Fibroblast of lung (primary cell): ENCODE measurements at regions not wholly inside any gene's neighbourhood (a gene's known extent, or its start where the extent isn't known, plus 50 kb on each side); places are given as distances from the start of the nearest gene placed in this dataset.
"Not testable (repeated sequence)": the region's sequence is repeated elsewhere in the genome, so short reads cannot be mapped to it uniquely, and the experiment has no call there.

Experiments used
- DNase-seq, 2 donors: peaks; one replicate each; pipeline versions ENCODE4 v3.0.0 to v3.0.0-alpha.2; 2010; ENCODE audit warnings: low read depth in 2 of 2
- H2AFZ ChIP-seq: 2 replicates; pipeline ENCODE4 v1.5.1; 2012; ENCODE audit warnings: low read length, control low read depth, inconsistent platforms
- H3K27ac ChIP-seq: 2 replicates; pipeline ENCODE4 v1.5.1; 2011; ENCODE audit warnings: low read length, control low read depth; ENCODE audit not compliant: insufficient read depth
- H3K27me3 ChIP-seq: 2 replicates; pipeline ENCODE4 v1.5.1; 2011; ENCODE audit warnings: mild to moderate bottlenecking, low read length; ENCODE audit not compliant: control insufficient read depth, insufficient read depth
- H3K36me3 ChIP-seq: 2 replicates; pipeline ENCODE4 v1.5.1; 2011; ENCODE audit warnings: low read length; ENCODE audit not compliant: control insufficient read depth, insufficient read depth
- H3K4me1 ChIP-seq: 2 replicates; pipeline ENCODE4 v1.5.1; 2011; ENCODE audit warnings: low read length; ENCODE audit not compliant: control insufficient read depth, insufficient read depth; ENCODE audit errors: extremely low read depth
- H3K4me2 ChIP-seq: 2 replicates; pipeline ENCODE4 v1.5.1; 2011; ENCODE audit warnings: low read length, control low read depth; ENCODE audit not compliant: insufficient read depth; ENCODE audit errors: extremely low read depth
- H3K4me3 ChIP-seq, 4 experiments: fragments of 200-600 bp in 1 of 4; sonication (generic) in 1 of 4; replicated peaks in 1 of 4; 2 replicates each; pipeline ENCODE4 v1.5.1; 2011 to 2016; ENCODE audit warnings: low read length in 4 of 4, low read depth in 3 of 4, mild to moderate bottlenecking in 3 of 4, control low read depth in 2 of 4, inconsistent platforms in 1 of 4, mixed read lengths in 1 of 4; ENCODE audit not compliant: insufficient read depth in 1 of 4; ENCODE audit errors: control extremely low read depth in 1 of 4
- H3K79me2 ChIP-seq: 2 replicates; pipeline ENCODE4 v1.5.1; 2012; ENCODE audit warnings: mild to moderate bottlenecking, low read length, inconsistent platforms; ENCODE audit not compliant: control insufficient read depth, insufficient read depth
- H3K9ac ChIP-seq: 2 replicates; pipeline ENCODE4 v1.5.1; 2011; ENCODE audit warnings: mild to moderate bottlenecking, low read length, control low read depth; ENCODE audit not compliant: insufficient read depth
- H3K9me3 ChIP-seq: 2 replicates; pipeline ENCODE4 v1.5.1; 2012; ENCODE audit warnings: low read depth, low read length; ENCODE audit not compliant: control insufficient read depth, insufficient read depth
- H4K20me1 ChIP-seq: 2 replicates; pipeline ENCODE4 v1.5.1; 2011; ENCODE audit warnings: low read length; ENCODE audit not compliant: control insufficient read depth, insufficient read depth; ENCODE audit errors: extremely low read depth
- CTCF ChIP-seq, 2 donors: IDR thresholded peaks in 1 of 2; conservative IDR thresholded peaks in 1 of 2; 1 replicate in 1 of 2; 2 replicates in 1 of 2; pipeline ENCODE4 v1.5.1; 2011 to 2012; ENCODE audit warnings: low read length in 2 of 2, control low read depth in 1 of 2, inconsistent platforms in 1 of 2, low read depth in 1 of 2, mild to moderate bottlenecking in 1 of 2
- EZH2 ChIP-seq: IDR thresholded peaks from 2 replicates; pipeline ENCODE4 v1.5.1; 2012; ENCODE audit warnings: low read length, control low read depth, mild to moderate bottlenecking; ENCODE audit errors: missing control alignments

DNA sequence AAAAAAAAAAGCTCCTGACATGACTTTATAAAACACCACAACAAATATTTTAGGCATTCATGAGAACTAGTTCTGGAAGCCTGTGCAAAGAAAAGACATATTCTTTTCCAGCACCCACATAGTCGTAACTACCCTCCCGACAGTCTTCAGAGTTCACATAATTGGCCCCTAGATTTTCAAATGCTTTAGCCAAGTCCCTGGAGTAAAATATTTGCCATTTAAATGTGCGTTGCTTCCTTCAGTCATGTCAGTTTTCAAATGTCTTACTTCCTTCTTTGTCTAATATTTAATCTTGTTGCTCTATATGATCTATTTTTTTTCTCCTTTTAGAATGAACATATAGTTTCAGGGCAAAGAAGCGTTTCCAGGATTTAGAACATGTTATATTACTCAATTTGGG, 66.8 kb upstream of the KRAS start:
- no peaks in the 10 kb centered on the region for H3K36me3 ChIP-seq
- no peaks in the 10 kb centered on the region for H3K79me2 ChIP-seq
- H3K9me3 ChIP-seq: no peaks in the 10 kb centered on the region
- no peaks in the 10 kb centered on the region for H3K4me1 ChIP-seq
- H3K9ac ChIP-seq: no peak overlapping the region
- DNase-seq: no peak
- H3K27ac ChIP-seq: no peak overlapping the region
- H2AFZ ChIP-seq: no peak overlapping the region
- H3K4me2 ChIP-seq: no peak overlapping the region
- TF ChIP-seq CTCF (conservative IDR thresholded peaks at IDR 0.05 in 1 of 2, IDR thresholded peaks at IDR 0.05 in 1 of 2; ENCODE audit: low read depth in 1 of 2, low read length in 2 of 2): no peak
- TF ChIP-seq EZH2: no peak
- H4K20me1 ChIP-seq: no peaks in the 10 kb centered on the region
- H3K27me3 ChIP-seq: no peaks in the 10 kb centered on the region
- H3K4me3 ChIP-seq: no peak overlapping the region

DNA sequence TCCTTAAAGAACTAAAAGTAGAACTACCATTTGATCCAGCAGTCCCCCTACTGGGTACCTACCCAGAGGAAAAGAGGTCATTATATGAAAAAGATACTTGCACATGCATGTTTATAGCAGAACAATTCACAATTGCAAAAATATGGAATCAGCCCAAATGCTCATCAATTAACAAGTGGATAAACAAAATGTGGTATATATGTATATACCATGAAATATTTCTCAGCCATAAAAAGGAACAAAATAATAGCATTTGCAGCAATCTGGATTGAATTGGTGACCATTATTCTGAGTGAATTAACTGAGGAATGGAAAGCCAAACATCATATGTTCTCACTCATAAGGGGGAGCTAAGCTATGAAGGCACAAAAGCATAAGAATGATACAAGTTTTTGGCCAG, 64.7 kb upstream of the KRAS start:
- Histone ChIP-seq H3K4me3 (no peak overlapping the region), H3K9ac (no peak overlapping the region), H3K36me3 (no peaks in the 10 kb centered on the region), H3K27ac (no peak overlapping the region), H3K9me3 (no peaks in the 10 kb centered on the region), H3K4me1 (no peaks in the 10 kb centered on the region), H4K20me1 (no peaks in the 10 kb centered on the region), H3K79me2 (no peaks in the 10 kb centered on the region), H2AFZ (no peak overlapping the region), H3K4me2 (no peak overlapping the region), H3K27me3 (no peaks in the 10 kb centered on the region)
- no peak for TF ChIP-seq CTCF (conservative IDR thresholded peaks at IDR 0.05 in 1 of 2, IDR thresholded peaks at IDR 0.05 in 1 of 2; ENCODE audit: low read depth in 1 of 2, low read length in 2 of 2)
- no peak for TF ChIP-seq EZH2
- no peak for DNase-seq

GRCh38 chr12:25313266-25313990, 62.7 kb upstream of the KRAS start:
- not testable (repeated sequence) for H3K27ac ChIP-seq, H3K4me3 ChIP-seq, H3K4me1 ChIP-seq, H3K9me3 ChIP-seq, H3K9ac ChIP-seq, H3K4me2 ChIP-seq, H3K36me3 ChIP-seq, H3K79me2 ChIP-seq, H3K27me3 ChIP-seq, H4K20me1 ChIP-seq, H2AFZ ChIP-seq
- peak in 1 of 2 donors; percentile 32 for DNase-seq
